MCF 10A (cell line): ENCODE measurements at regions not wholly inside any gene's neighbourhood (a gene's known extent, or its start where the extent isn't known, plus 50 kb on each side); places are given as distances from the start of the nearest gene placed in this dataset.

Source experiments
- BruUV-seq: library from RNA; stranded (reverse); fragments of 400-500 nt; replicated peaks from 2 replicates; lab custom pipeline; 2021; lab: Mats Ljungman, UMichigan
- CTCF ChIA-PET: fragments of 300-600 bp; sonication (Branson Sonifier 250); formaldehyde crosslinking; extraction: SDS; loops from one replicate; lab custom pipeline; 2021; ENCODE audit warnings: antibody characterized with exemption, inconsistent platforms; lab: Yijun Ruan, JAX
- POLR2A ChIA-PET: fragments of 300-600, 350-650 bp; sonication (Branson Sonifier 250); formaldehyde crosslinking; extraction: SDS; loops from one replicate; lab custom pipeline; 2020; ENCODE audit warnings: antibody characterized with exemption, inconsistent platforms; lab: Yijun Ruan, JAX
- DNase-seq: peaks from one replicate; pipeline ENCODE4 v3.0.0-alpha.2; 2018; ENCODE audit not compliant: unreplicated experiment
- H3K27ac Mint-ChIP-seq: one replicate; pipeline ENCODE4 v1.8.0; 2022; ENCODE audit warnings: mild to moderate bottlenecking, low read depth, mixed read lengths; ENCODE audit not compliant: unreplicated experiment
- H3K27me3 Mint-ChIP-seq: one replicate; pipeline ENCODE4 v1.8.0; 2022; ENCODE audit warnings: mixed read lengths; ENCODE audit not compliant: insufficient read depth, unreplicated experiment
- H3K36me3 Mint-ChIP-seq: one replicate; pipeline ENCODE4 v1.8.0; 2022; ENCODE audit warnings: mild to moderate bottlenecking, moderate library complexity, mixed read lengths; ENCODE audit not compliant: insufficient read depth, unreplicated experiment
- H3K4me1 Mint-ChIP-seq: one replicate; pipeline ENCODE4 v1.8.0; 2022; ENCODE audit warnings: mixed read lengths; ENCODE audit not compliant: insufficient read depth, unreplicated experiment
- H3K4me3 Mint-ChIP-seq: one replicate; pipeline ENCODE4 v1.8.0; 2022; ENCODE audit warnings: mild to moderate bottlenecking, moderate library complexity, mixed read lengths; ENCODE audit not compliant: unreplicated experiment
- H3K9me3 Mint-ChIP-seq: one replicate; pipeline ENCODE4 v1.8.0; 2022; ENCODE audit warnings: mixed read lengths; ENCODE audit not compliant: unreplicated experiment
- CTCF ChIP-seq: fragments of 200-600 bp; IDR thresholded peaks from one replicate; pipeline ENCODE4 v1.8.0; 2022; ENCODE audit warnings: antibody characterized with exemption, mild to moderate bottlenecking; ENCODE audit not compliant: unreplicated experiment
- intact Hi-C: fragments of 100-400 bp; cut with micrococcal nuclease; formaldehyde crosslinking; loops from 2 replicates; pipeline ENCODE4 v1.14.1; 2022

GRCh38 chr1:83718338-83718737 is 280.6 kb downstream of the TTLL7 start:
- no TSS peak for BruUV-seq
- Mint-ChIP-seq H3K4me3 (no peak overlapping the region), H3K9me3 (no peaks in the 10 kb centered on the region), H3K27ac (no peak overlapping the region), H3K4me1 (no peaks in the 10 kb centered on the region), H3K27me3 (no peaks in the 10 kb centered on the region), H3K36me3 (no peaks in the 10 kb centered on the region)
- intact Hi-C loops = no loop called here
- POLR2A ChIA-PET = no interaction called here
- no peak for TF ChIP-seq CTCF
- no peak for DNase-seq
- CTCF ChIA-PET = interaction anchor here (0.7 to 1.8 kb wide), 3 partner anchors 15 to 712 kb away, joined by 3 to 5 read pairs (median 4); no protein-coding TSS in a partner anchor

GRCh38 chr1:83717785-83718184 is 281.1 kb downstream of the TTLL7 start:
- BruUV-seq = no TSS peak
- ChIA-PET CTCF (interaction anchor here (0.7 to 1.8 kb wide), 3 partner anchors 16 to 713 kb away, joined by 3 to 5 read pairs (median 4); no protein-coding TSS in a partner anchor), POLR2A (interaction anchor here (0.7 kb wide), 1 partner anchor 370 kb away, joined by 3 read pairs; no protein-coding TSS in a partner anchor)
- DNase-seq = no peak
- no peaks in the 10 kb centered on the region for H3K9me3 Mint-ChIP-seq
- H3K4me3 Mint-ChIP-seq = no peak overlapping the region
- H3K36me3 Mint-ChIP-seq = no peaks in the 10 kb centered on the region
- H3K4me1 Mint-ChIP-seq = no peaks in the 10 kb centered on the region
- intact Hi-C loops = no loop called here
- H3K27ac Mint-ChIP-seq = no peak overlapping the region
- TF ChIP-seq CTCF = no peak
- H3K27me3 Mint-ChIP-seq = no peaks in the 10 kb centered on the region

- Mint-ChIP-seq H3K4me3 (no peak overlapping the region), H3K36me3 (no peaks in the 10 kb centered on the region), H3K27ac (no peak overlapping the region), H3K9me3 (no peaks in the 10 kb centered on the region), H3K4me1 (no peaks in the 10 kb centered on the region), H3K27me3 (no peaks in the 10 kb centered on the region)
- TF ChIP-seq CTCF = no peak
- ChIA-PET CTCF (interaction anchor here (0.6 to 1.8 kb wide), 3 partner anchors 17 to 648 kb away, joined by 3 to 4 read pairs (median 3); no protein-coding TSS in a partner anchor), POLR2A (no interaction called here)
- DNase-seq = no peak
- intact Hi-C loops = no loop called here
- no TSS peak for BruUV-seq
Measured at GRCh38 chr1:83716641-83717040, 282.3 kb downstream of the TTLL7 start.

GRCh38 chr1:83715550-83715949 is 283.4 kb downstream of the TTLL7 start:
- H3K36me3 Mint-ChIP-seq = no peaks in the 10 kb centered on the region
- ChIA-PET CTCF (no interaction called here), POLR2A (no interaction called here)
- no peaks in the 10 kb centered on the region for H3K4me1 Mint-ChIP-seq
- H3K27ac Mint-ChIP-seq = no peak overlapping the region
- BruUV-seq = no TSS peak
- H3K27me3 Mint-ChIP-seq = no peaks in the 10 kb centered on the region
- no peak for TF ChIP-seq CTCF
- H3K9me3 Mint-ChIP-seq = no peaks in the 10 kb centered on the region
- intact Hi-C loops = no loop called here
- DNase-seq = no peak
- no peak overlapping the region for H3K4me3 Mint-ChIP-seq
